Caco-2 (cell line): ENCODE measurements at regions not wholly inside any gene's neighbourhood (a gene's known extent, or its start where the extent isn't known, plus 50 kb on each side); places are given as distances from the start of the nearest gene placed in this dataset.
"Not testable (repeated sequence)": the region's sequence is repeated elsewhere in the genome, so short reads cannot be mapped to it uniquely, and the experiment has no call there.

Source experiments
- BruUV-seq: library from RNA; stranded (reverse); fragments of 400-500 nt; replicated peaks from 2 replicates; lab custom pipeline; 2021; lab: Mats Ljungman, UMichigan
- CTCF ChIA-PET: fragments of 300-600 bp; sonication (Branson Sonifier 250); formaldehyde crosslinking; loops from one replicate; lab custom pipeline; 2022; ENCODE audit warnings: antibody characterized with exemption; lab: Charles Lee
- POLR2A ChIA-PET: fragments of 300-600 bp; sonication (Branson Sonifier 250); formaldehyde crosslinking; loops from one replicate; lab custom pipeline; 2022; ENCODE audit warnings: antibody characterized with exemption; lab: Charles Lee
- DNase-seq, 2 experiments: peaks; one replicate each; pipeline versions ENCODE4 v3.0.0 to v3.0.0-alpha.2; 2020 to 2022
- H3K27me3 ChIP-seq: replicated peaks from 2 replicates; pipeline ENCODE4 v1.6.0; 2011; ENCODE audit warnings: low read length; ENCODE audit not compliant: control insufficient read depth, insufficient read depth
- H3K36me3 ChIP-seq: 2 replicates; pipeline ENCODE4 v1.5.1; 2011; ENCODE audit warnings: low read length; ENCODE audit not compliant: control insufficient read depth, insufficient read depth
- H3K4me1 ChIP-seq: fragments of 250-450 bp; sonication (Bioruptor Pico); 2 replicates; pipeline ENCODE4 v1.5.1; 2020; ENCODE audit warnings: mild to moderate bottlenecking
- H3K4me3 ChIP-seq: 2 replicates; pipeline ENCODE4 v1.5.1; 2011; ENCODE audit warnings: low read depth, mild to moderate bottlenecking, control low read depth, low read length
- H3K9me3 ChIP-seq: fragments of 250-450 bp; sonication (Bioruptor Pico); 2 replicates; pipeline ENCODE4 v1.5.1; 2020; ENCODE audit warnings: mild to moderate bottlenecking, moderate library complexity
- H3K27ac Mint-ChIP-seq: one replicate; pipeline ENCODE4 v1.8.0; 2022; ENCODE audit warnings: mixed read lengths; ENCODE audit not compliant: unreplicated experiment
- H3K27me3 Mint-ChIP-seq: one replicate; pipeline ENCODE4 v1.8.0; 2022; ENCODE audit warnings: mixed read lengths; ENCODE audit not compliant: insufficient read depth, unreplicated experiment
- H3K36me3 Mint-ChIP-seq: one replicate; pipeline ENCODE4 v1.8.0; 2022; ENCODE audit warnings: mild to moderate bottlenecking, mixed read lengths; ENCODE audit not compliant: insufficient read depth, unreplicated experiment
- H3K4me1 Mint-ChIP-seq: one replicate; pipeline ENCODE4 v1.8.0; 2022; ENCODE audit warnings: low read depth, mixed read lengths; ENCODE audit not compliant: unreplicated experiment
- H3K4me3 Mint-ChIP-seq: one replicate; pipeline ENCODE4 v1.8.0; 2022; ENCODE audit warnings: mild to moderate bottlenecking, moderate library complexity, mixed read lengths; ENCODE audit not compliant: unreplicated experiment
- H3K9me3 Mint-ChIP-seq: one replicate; pipeline ENCODE4 v1.8.0; 2022; ENCODE audit warnings: mixed read lengths; ENCODE audit not compliant: unreplicated experiment
- CTCF ChIP-seq, 2 experiments: fragments of 200-600 bp in 1 of 2; IDR thresholded peaks; 1 replicate in 1 of 2; 2 replicates in 1 of 2; pipeline versions ENCODE4 v1.5.1 to v1.8.0; 2011 to 2022; ENCODE audit warnings: antibody characterized with exemption in 1 of 2, control low read depth in 1 of 2, inconsistent platforms in 1 of 2, low read depth in 1 of 2, low read length in 1 of 2, mild to moderate bottlenecking in 1 of 2, moderate library complexity in 1 of 2; ENCODE audit not compliant: insufficient read depth in 1 of 2, severe bottlenecking in 1 of 2, unreplicated experiment in 1 of 2
- intact Hi-C: fragments of 100-400 bp; cut with micrococcal nuclease; formaldehyde crosslinking; loops from one replicate; pipeline ENCODE4 v1.10.0; 2022; ENCODE audit not compliant: unreplicated experiment

- Histone ChIP-seq H3K9me3 (no peaks in the 10 kb centered on the region), H3K36me3 (no peaks in the 10 kb centered on the region), H3K4me3 (no peak overlapping the region), H3K4me1 (no peaks in the 10 kb centered on the region), H3K27me3 (no peaks in the 10 kb centered on the region)
- Mint-ChIP-seq H3K4me1 (no peaks in the 10 kb centered on the region), H3K4me3 (no peak overlapping the region), H3K27me3 (no peaks in the 10 kb centered on the region), H3K27ac (no peak overlapping the region), H3K9me3 (no peaks in the 10 kb centered on the region), H3K36me3 (no peaks in the 10 kb centered on the region)
- no peak for TF ChIP-seq CTCF (IDR thresholded peaks at IDR 0.05; ENCODE audit: insufficient read depth in 1 of 2, low read depth in 1 of 2, low read length in 1 of 2, severe bottlenecking in 1 of 2, unreplicated experiment in 1 of 2)
- BruUV-seq: no TSS peak
- ChIA-PET CTCF (no interaction called here), POLR2A (no interaction called here)
- intact Hi-C loops: no loop called here
- no peak for DNase-seq
These were observed 109.1 kb downstream of the AKAP11 start for GRCh38 chr13:42381165-42381425.

- H3K4me3 Mint-ChIP-seq, H3K9me3 ChIP-seq, CTCF ChIA-PET, DNase-seq, POLR2A ChIA-PET, H3K36me3 ChIP-seq, H3K27me3 Mint-ChIP-seq, H3K4me3 ChIP-seq, H3K4me1 ChIP-seq, H3K4me1 Mint-ChIP-seq, H3K36me3 Mint-ChIP-seq, intact Hi-C loops, H3K27ac Mint-ChIP-seq, H3K27me3 ChIP-seq, H3K9me3 Mint-ChIP-seq, BruUV-seq: not testable (repeated sequence)
These were observed 109.5 kb downstream of the AKAP11 start for GRCh38 chr13:42381426-42381825.

- no peaks in the 10 kb centered on the region for H3K36me3 ChIP-seq
- Mint-ChIP-seq H3K27me3 (no peaks in the 10 kb centered on the region), H3K4me1 (no peaks in the 10 kb centered on the region), H3K36me3 (no peaks in the 10 kb centered on the region), H3K9me3 (no peaks in the 10 kb centered on the region), H3K27ac (no peak overlapping the region), H3K4me3 (no peak overlapping the region)
- BruUV-seq: no TSS peak
- POLR2A ChIA-PET: no interaction called here
- H3K9me3 ChIP-seq: no peaks in the 10 kb centered on the region
- H3K4me3 ChIP-seq: no peak overlapping the region
- no peaks in the 10 kb centered on the region for H3K27me3 ChIP-seq
- DNase-seq: no peak
- no peak for TF ChIP-seq CTCF (IDR thresholded peaks at IDR 0.05; ENCODE audit: insufficient read depth in 1 of 2, low read depth in 1 of 2, low read length in 1 of 2, severe bottlenecking in 1 of 2, unreplicated experiment in 1 of 2)
- CTCF ChIA-PET: no interaction called here
- no peaks in the 10 kb centered on the region for H3K4me1 ChIP-seq
- intact Hi-C loops: no loop called here
These were observed 111.1 kb downstream of the AKAP11 start for GRCh38 chr13:42383025-42383424.

GRCh38 chr13:42384265-42384664 is 112.3 kb downstream of the AKAP11 start:
- no peaks in the 10 kb centered on the region for H3K9me3 ChIP-seq
- Mint-ChIP-seq H3K4me1 (no peaks in the 10 kb centered on the region), H3K36me3 (no peaks in the 10 kb centered on the region), H3K27me3 (no peaks in the 10 kb centered on the region), H3K27ac (no peak overlapping the region), H3K9me3 (no peaks in the 10 kb centered on the region), H3K4me3 (no peak overlapping the region)
- DNase-seq: no peak
- no peaks in the 10 kb centered on the region for H3K4me1 ChIP-seq
- intact Hi-C loops: no loop called here
- BruUV-seq: no TSS peak
- no peaks in the 10 kb centered on the region for H3K27me3 ChIP-seq
- ChIA-PET CTCF (no interaction called here), POLR2A (no interaction called here)
- no peak overlapping the region for H3K4me3 ChIP-seq
- no peak for TF ChIP-seq CTCF (IDR thresholded peaks at IDR 0.05; ENCODE audit: insufficient read depth in 1 of 2, low read depth in 1 of 2, low read length in 1 of 2, severe bottlenecking in 1 of 2, unreplicated experiment in 1 of 2)
- H3K36me3 ChIP-seq: no peaks in the 10 kb centered on the region
